Activated T-helper 17 cell treated with anti-CD3 and anti-CD28 coated beads, Interleukin-2, amount 50 U/mL, for 72 hours (primary cell): ENCODE measurements at regions not wholly inside any gene's neighbourhood (a gene's known extent, or its start where the extent isn't known, plus 50 kb on each side); places are given as distances from the start of the nearest gene placed in this dataset.
A peak's percentile ranks its signal among the peaks of the same experiment; 100 is the strongest.

Experiments used
- ATAC-seq: fragments of 150-1000 bp; cut with Tn5 transposase; replicated peaks from 2 replicates; pipeline ENCODE4 v1.10.0; 2021; ENCODE audit warnings: mild to moderate bottlenecking, moderate library complexity
- H3K27ac Mint-ChIP-seq: one replicate; pipeline ENCODE4 v1.8.0; 2022; ENCODE audit warnings: mixed read lengths
- H3K27me3 Mint-ChIP-seq: one replicate; pipeline ENCODE4 v1.8.0; 2022; ENCODE audit warnings: mixed read lengths
- H3K36me3 Mint-ChIP-seq: one replicate; pipeline ENCODE4 v1.8.0; 2022; ENCODE audit warnings: low read depth, mild to moderate bottlenecking, mixed read lengths
- H3K4me1 Mint-ChIP-seq: one replicate; pipeline ENCODE4 v1.8.0; 2022; ENCODE audit warnings: mixed read lengths
- H3K4me3 Mint-ChIP-seq: one replicate; pipeline ENCODE4 v1.8.0; 2022; ENCODE audit warnings: mild to moderate bottlenecking, mixed read lengths
- H3K9me3 Mint-ChIP-seq: one replicate; pipeline ENCODE4 v1.8.0; 2022; ENCODE audit warnings: mixed read lengths

DNA sequence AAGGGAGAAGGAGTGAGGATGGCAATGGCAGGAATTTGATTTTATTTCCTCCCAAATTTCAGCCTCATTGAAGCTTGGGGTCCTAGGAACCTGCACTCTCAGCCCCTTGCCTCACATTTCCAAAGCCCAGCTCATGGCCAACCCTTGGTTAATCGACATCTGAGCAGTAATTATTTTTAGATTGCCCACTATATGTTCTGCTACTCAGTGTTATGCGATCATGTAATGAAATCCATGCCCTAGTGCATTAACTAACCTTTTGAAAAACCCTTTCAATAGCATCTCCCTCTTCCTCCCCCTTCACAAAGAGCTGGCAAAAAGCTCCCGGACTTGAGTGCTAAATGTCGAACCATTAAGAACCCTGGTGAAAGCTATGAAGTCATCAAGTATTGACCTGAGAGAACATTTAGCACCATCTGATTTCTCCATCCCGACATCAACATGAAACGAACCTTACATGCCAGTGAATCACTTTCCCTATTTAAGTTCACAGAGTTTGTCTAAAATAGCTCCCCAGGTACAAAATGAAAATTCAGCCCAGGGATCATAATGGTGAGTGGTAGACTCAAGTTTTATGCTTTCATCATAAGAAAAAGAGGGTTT is 59.2 kb upstream of the RPS6KA3 start:
- H3K27me3 Mint-ChIP-seq, result no peaks in the 10 kb centered on the region
- ATAC-seq, result no peak
- H3K36me3 Mint-ChIP-seq, result no peaks in the 10 kb centered on the region
- peaks cover 12% of the 10 kb centered on the region for H3K4me1 Mint-ChIP-seq
- no peak overlapping the region for H3K4me3 Mint-ChIP-seq
- no peak overlapping the region for H3K27ac Mint-ChIP-seq
- H3K9me3 Mint-ChIP-seq, result no peaks in the 10 kb centered on the region

DNA sequence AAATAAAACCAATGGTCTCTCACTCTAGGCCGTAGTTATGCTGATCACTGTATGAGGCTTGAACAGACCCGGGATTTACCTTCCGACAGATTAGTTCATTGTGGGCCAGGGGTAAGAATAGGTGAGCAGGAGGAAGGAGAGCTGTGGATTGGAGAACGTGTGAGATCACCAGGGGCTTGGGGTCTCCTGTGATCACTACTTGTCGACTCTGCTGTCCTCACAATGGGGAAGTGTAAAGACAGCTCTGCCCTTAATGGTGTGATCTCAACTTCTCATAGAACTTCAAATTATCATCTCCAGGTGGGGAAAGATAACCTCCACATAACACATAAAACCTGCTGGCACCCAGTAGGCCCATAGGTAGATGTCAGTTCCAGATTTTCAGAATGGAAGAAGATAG is 56.2 kb upstream of the RPS6KA3 start:
- Mint-ChIP-seq H3K27me3 (no peaks in the 10 kb centered on the region), H3K9me3 (no peaks in the 10 kb centered on the region), H3K27ac (no peak overlapping the region), H3K4me1 (peaks cover 12% of the 10 kb centered on the region), H3K4me3 (no peak overlapping the region), H3K36me3 (no peaks in the 10 kb centered on the region)
- no peak for ATAC-seq

DNA sequence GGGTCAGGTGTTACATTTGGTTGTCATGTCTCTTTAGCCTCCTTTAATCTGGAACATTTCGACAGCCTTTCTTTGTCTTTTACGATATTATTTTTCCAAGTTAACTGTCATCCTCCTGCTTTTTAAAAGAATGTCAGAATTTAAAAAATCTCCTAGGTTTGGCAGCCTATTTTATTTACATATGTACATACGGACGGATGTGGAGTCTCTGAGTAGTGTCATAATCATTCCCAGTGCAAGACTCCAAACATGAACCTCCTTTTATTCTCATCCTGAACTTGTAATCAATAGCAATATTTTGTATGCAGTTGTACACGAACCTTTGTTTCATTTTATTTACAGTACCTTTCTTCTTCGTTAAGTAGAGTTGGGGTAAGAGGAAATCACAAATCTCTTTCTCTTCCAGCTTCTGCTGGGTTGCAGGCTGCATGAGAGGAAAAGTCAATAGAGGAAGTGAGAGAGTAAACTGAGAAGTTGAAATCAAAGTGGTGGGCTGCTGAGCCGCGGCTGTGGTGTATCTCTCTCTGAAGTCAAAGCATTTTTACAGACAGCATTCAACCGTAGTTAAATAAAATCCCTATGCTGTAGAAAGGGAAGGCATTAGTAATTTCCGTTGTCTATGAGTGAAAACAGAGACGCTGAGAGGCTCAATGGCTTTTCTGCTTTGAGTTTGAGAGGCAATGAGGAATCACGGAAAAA is 53.9 kb upstream of the RPS6KA3 start:
- Mint-ChIP-seq H3K9me3 (no peaks in the 10 kb centered on the region), H3K27me3 (no peaks in the 10 kb centered on the region), H3K27ac (no peak overlapping the region), H3K4me1 (peaks cover 12% of the 10 kb centered on the region), H3K4me3 (peak overlapping the region; percentile 18), H3K36me3 (no peaks in the 10 kb centered on the region)
- ATAC-seq, result peak; percentile 34

DNA sequence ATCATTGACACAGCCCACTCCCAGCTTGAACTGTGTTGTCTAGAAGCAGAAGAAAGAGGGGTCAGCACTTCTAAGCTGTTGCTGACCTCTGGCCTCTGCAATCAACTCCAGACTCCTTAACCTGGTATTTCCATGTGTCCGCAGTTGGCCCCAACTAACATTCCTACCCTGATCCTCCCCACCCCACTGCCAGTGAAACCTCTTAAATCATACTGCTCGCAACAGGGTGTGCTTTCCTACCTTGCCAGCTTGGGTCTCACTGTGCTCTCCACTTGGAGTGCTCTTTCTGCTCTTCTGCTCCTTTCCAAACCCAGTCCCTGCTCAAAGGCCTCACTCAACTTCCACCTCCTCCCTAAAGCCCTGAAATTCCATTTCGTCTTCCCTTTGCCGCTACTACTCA is 52.3 kb upstream of the RPS6KA3 start:
- H3K36me3 Mint-ChIP-seq, result no peaks in the 10 kb centered on the region
- H3K4me1 Mint-ChIP-seq, result peaks cover 12% of the 10 kb centered on the region

DNA sequence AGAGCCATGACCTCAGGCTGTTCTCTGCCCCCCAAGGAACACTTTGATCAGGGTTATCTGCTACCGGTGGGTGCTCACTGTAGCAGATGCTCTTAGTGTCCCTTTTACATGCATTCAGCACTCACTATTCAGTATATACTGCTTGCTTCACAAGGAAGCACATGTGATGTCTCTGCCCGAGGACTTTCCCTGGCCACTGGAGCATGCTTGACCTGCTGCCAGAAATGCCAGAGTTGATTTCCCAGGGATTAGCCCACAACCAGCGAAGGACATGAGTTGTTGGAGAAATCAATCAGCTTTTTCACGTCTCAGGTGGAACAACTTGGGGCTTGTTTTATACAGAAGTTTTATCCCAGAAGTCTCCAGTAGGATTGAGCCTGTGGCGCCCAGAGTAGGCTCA is 51.2 kb upstream of the RPS6KA3 start:
- H3K27me3 Mint-ChIP-seq, result no peaks in the 10 kb centered on the region
- no peak for ATAC-seq
- no peak overlapping the region for H3K27ac Mint-ChIP-seq
- H3K4me1 Mint-ChIP-seq, result peaks cover 12% of the 10 kb centered on the region
- H3K36me3 Mint-ChIP-seq, result no peaks in the 10 kb centered on the region
- no peak overlapping the region for H3K4me3 Mint-ChIP-seq
- H3K9me3 Mint-ChIP-seq, result no peaks in the 10 kb centered on the region

More for the DNA sequence above, 52.3 kb upstream of the RPS6KA3 start:
- no peak for ATAC-seq
- H3K27me3 Mint-ChIP-seq, result no peaks in the 10 kb centered on the region
- no peak overlapping the region for H3K27ac Mint-ChIP-seq
- H3K4me3 Mint-ChIP-seq, result no peak overlapping the region
- no peaks in the 10 kb centered on the region for H3K9me3 Mint-ChIP-seq
